Stimulated activated CD4-positive, alpha-beta T cell treated with anti-CD3 and anti-CD28 coated beads, Interleukin-4, amount 100 ng/mL, for 1 hour (primary cell): ENCODE measurements at regions not wholly inside any gene's neighbourhood (a gene's known extent, or its start where the extent isn't known, plus 50 kb on each side); places are given as distances from the start of the nearest gene placed in this dataset.

Experiments
- DNase-seq: peaks from one replicate; pipeline ENCODE4 v3.0.0-alpha.2; 2020

GRCh38 chr7:35331730-35332678 is 78.1 kb upstream of the TBX20 start:
- DNase-seq = no peak

- DNase-seq = no peak
Measured at GRCh38 chr7:35329026-35329425, 75.1 kb upstream of the TBX20 start.

- DNase-seq = no peak
Measured at GRCh38 chr7:35319606-35320005, 65.7 kb upstream of the TBX20 start.

- DNase-seq = no peak
Measured at GRCh38 chr7:35316549-35316948, 62.6 kb upstream of the TBX20 start.

GRCh38 chr7:35315517-35315916 is 61.6 kb upstream of the TBX20 start:
- DNase-seq = no peak

GRCh38 chr7:35314354-35314753 is 60.5 kb upstream of the TBX20 start:
- DNase-seq = no peak

- DNase-seq = no peak
Measured at GRCh38 chr7:35313575-35313974, 59.7 kb upstream of the TBX20 start.
